LNCaP clone FGC (cell line): ENCODE measurements at regions not wholly inside any gene's neighbourhood (a gene's known extent, or its start where the extent isn't known, plus 50 kb on each side); places are given as distances from the start of the nearest gene placed in this dataset.
A peak's percentile ranks its signal among the peaks of the same experiment; 100 is the strongest.
"Not testable (repeated sequence)": the region's sequence is repeated elsewhere in the genome, so short reads cannot be mapped to it uniquely, and the experiment has no call there.

Experiments
- DNase-seq: peaks from one replicate; pipeline ENCODE4 v3.0.0-alpha.2; 2011; ENCODE audit warnings: low read depth
- H3K4me3 ChIP-seq: 2 replicates; pipeline ENCODE4 v1.5.1; 2011; ENCODE audit warnings: mild to moderate bottlenecking, low read depth, low read length, control low read depth
- CTCF ChIP-seq: IDR thresholded peaks from 2 replicates; pipeline ENCODE4 v1.5.1; 2012; ENCODE audit warnings: mild to moderate bottlenecking; ENCODE audit not compliant: control insufficient read depth, insufficient read depth; ENCODE audit errors: extremely low read depth

- no peak for TF ChIP-seq CTCF
- DNase-seq: no peak
- H3K4me3 ChIP-seq: no peak overlapping the region
Measured at GRCh38 chr17:37820995-37821713, 76.3 kb upstream of the HNF1B start.

- TF ChIP-seq CTCF: no peak
- no peak for DNase-seq
- no peak overlapping the region for H3K4me3 ChIP-seq
Measured at GRCh38 chr17:37820313-37820994, 75.6 kb upstream of the HNF1B start.

- no peak for TF ChIP-seq CTCF
- no peak overlapping the region for H3K4me3 ChIP-seq
- DNase-seq: peak; percentile 90
Measured at GRCh38 chr17:37818689-37819088, 73.8 kb upstream of the HNF1B start.

- no peak for TF ChIP-seq CTCF
- DNase-seq: peak; percentile 3
- H3K4me3 ChIP-seq: no peak overlapping the region
Measured at GRCh38 chr17:37816950-37817349, 72.1 kb upstream of the HNF1B start.

GRCh38 chr17:37815536-37815935 is 70.7 kb upstream of the HNF1B start:
- no peak overlapping the region for H3K4me3 ChIP-seq
- DNase-seq: no peak

GRCh38 chr17:37813751-37814150 is 68.9 kb upstream of the HNF1B start:
- TF ChIP-seq CTCF: no peak
- no peak for DNase-seq
- H3K4me3 ChIP-seq: no peak overlapping the region

More at GRCh38 chr17:37815536-37815935, 70.7 kb upstream of the HNF1B start:
- TF ChIP-seq CTCF: no peak

GRCh38 chr17:37808846-37809245 is 64.0 kb upstream of the HNF1B start:
- not testable (repeated sequence) for H3K4me3 ChIP-seq, DNase-seq
